OCI-LY7 (cell line): ENCODE measurements at regions not wholly inside any gene's neighbourhood (a gene's known extent, or its start where the extent isn't known, plus 50 kb on each side); places are given as distances from the start of the nearest gene placed in this dataset.

Experiments used
- EZH2phosphoT487 ChIP-seq: fragments of 200-600 bp; sonication (generic); IDR thresholded peaks from 2 replicates; pipeline ENCODE4 v1.6.1; 2018; ENCODE audit warnings: low read depth, borderline replicate concordance, mild to moderate bottlenecking, mixed run types, antibody characterized with exemption, low read length, moderate library complexity, mixed read lengths
- TF ChIP-seq, protein P1 (sequence below): fragments of 200-600 bp; sonication (generic); conservative IDR thresholded peaks from 2 replicates; pipeline ENCODE4 v1.5.1; 2014; ENCODE audit warnings: mild to moderate bottlenecking, antibody characterized with exemption, low read length, moderate library complexity, mixed read lengths

DNA sequence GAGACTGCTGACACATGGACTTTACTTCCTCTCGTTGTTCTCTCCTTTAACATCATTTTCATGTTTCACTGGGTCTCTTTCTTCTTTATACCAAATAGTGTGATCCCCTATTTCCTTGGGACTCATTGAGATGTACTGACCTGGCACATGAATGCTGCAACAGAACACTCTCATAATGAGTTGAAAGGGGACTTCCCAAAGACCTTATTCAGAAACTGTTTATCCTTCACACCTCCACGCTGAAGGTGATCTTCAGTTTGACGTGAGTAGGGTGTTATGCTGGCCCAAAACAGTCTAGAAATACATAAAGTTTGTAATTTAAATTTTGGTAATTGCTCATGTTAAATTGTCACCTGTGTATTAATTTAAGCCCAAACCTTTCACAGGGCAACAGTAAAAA lies 1096.8 kb upstream of the GYPC start:
- TF ChIP-seq, protein P1, sequence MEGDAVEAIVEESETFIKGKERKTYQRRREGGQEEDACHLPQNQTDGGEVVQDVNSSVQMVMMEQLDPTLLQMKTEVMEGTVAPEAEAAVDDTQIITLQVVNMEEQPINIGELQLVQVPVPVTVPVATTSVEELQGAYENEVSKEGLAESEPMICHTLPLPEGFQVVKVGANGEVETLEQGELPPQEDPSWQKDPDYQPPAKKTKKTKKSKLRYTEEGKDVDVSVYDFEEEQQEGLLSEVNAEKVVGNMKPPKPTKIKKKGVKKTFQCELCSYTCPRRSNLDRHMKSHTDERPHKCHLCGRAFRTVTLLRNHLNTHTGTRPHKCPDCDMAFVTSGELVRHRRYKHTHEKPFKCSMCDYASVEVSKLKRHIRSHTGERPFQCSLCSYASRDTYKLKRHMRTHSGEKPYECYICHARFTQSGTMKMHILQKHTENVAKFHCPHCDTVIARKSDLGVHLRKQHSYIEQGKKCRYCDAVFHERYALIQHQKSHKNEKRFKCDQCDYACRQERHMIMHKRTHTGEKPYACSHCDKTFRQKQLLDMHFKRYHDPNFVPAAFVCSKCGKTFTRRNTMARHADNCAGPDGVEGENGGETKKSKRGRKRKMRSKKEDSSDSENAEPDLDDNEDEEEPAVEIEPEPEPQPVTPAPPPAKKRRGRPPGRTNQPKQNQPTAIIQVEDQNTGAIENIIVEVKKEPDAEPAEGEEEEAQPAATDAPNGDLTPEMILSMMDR, result no peak
- no peak for TF ChIP-seq EZH2phosphoT487
